K562 (cell line): ENCODE measurements at regions not wholly inside any gene's neighbourhood (a gene's known extent, or its start where the extent isn't known, plus 50 kb on each side); places are given as distances from the start of the nearest gene placed in this dataset.

ENCODE experiments used
- ATAC-seq: fragments of 200-7000 bp; cut with Tn5 transposase; 3 replicates; pipeline ENCODE4 v1.9.1; 2020; ENCODE audit warnings: moderate library complexity
- BruUV-seq: library from RNA; stranded (reverse); fragments of 400-500 nt; replicated peaks from 2 replicates; lab custom pipeline; 2021; lab: Mats Ljungman, UMichigan
- CTCF ChIA-PET: fragments of 300-600 bp; formaldehyde crosslinking; extraction: SDS; loops from one replicate; lab custom pipeline; 2021; ENCODE audit warnings: low intra/inter-chr PET ratio; lab: Yijun Ruan, JAX
- POLR2A ChIA-PET: fragments of 300-600, 350-650 bp; sonication (Branson Sonifier 250); formaldehyde crosslinking; extraction: SDS; loops from one replicate; lab custom pipeline; 2021; ENCODE audit warnings: antibody characterized with exemption, inconsistent platforms; lab: Yijun Ruan, JAX
- DNase-seq, 4 experiments: peaks; one replicate each; pipeline versions ENCODE4 v3.0.0 to v3.0.0-alpha.2; 2011 to 2018; ENCODE audit warnings: low spot score in 3 of 4, mixed read lengths in 3 of 4; ENCODE audit errors: extremely low read depth in 1 of 4
- FAIRE-seq: peaks from 2 replicates; lab custom pipeline; 2011; peaks lifted over from hg19 to GRCh38; lab: Jason Lieb, UNC
- H2AFZ ChIP-seq: 2 replicates; pipeline ENCODE4 v1.6.0; 2011; ENCODE audit warnings: low read depth, low read length, control low read depth, inconsistent platforms
- H3K27ac ChIP-seq: fragments of 200-600 bp; 3 replicates; pipeline ENCODE4 v1.8.0; 2011; ENCODE audit warnings: low read depth, mild to moderate bottlenecking, control low read depth, inconsistent platforms, low read length, moderate library complexity, mixed read lengths; ENCODE audit errors: extremely low read depth
- H3K27me3 ChIP-seq, 2 experiments: fragments of 300-600 bp in 1 of 2; 2 replicates in 1 of 2; 3 replicates in 1 of 2; pipeline versions ENCODE4 v1.6.0 to v1.8.0; 2011; ENCODE audit warnings: inconsistent platforms in 2 of 2, low read length in 2 of 2, mild to moderate bottlenecking in 1 of 2, mixed read lengths in 1 of 2, moderate library complexity in 1 of 2; ENCODE audit not compliant: control insufficient read depth in 2 of 2, insufficient read depth in 2 of 2
- H3K36me3 ChIP-seq: fragments of 300-600 bp; 3 replicates; pipeline ENCODE4 v1.8.0; 2011; ENCODE audit warnings: mild to moderate bottlenecking, low read length, inconsistent platforms; ENCODE audit not compliant: control insufficient read depth, insufficient read depth
- H3K4me1 ChIP-seq, 2 experiments: fragments of 200-600 bp in 1 of 2; replicated peaks in 1 of 2; 2 replicates in 1 of 2; 3 replicates in 1 of 2; pipeline versions ENCODE4 v1.5.1 to v1.8.0; 2011; ENCODE audit warnings: inconsistent platforms in 2 of 2, low read length in 2 of 2, mild to moderate bottlenecking in 1 of 2, mixed read lengths in 1 of 2, moderate library complexity in 1 of 2; ENCODE audit not compliant: control insufficient read depth in 2 of 2, insufficient read depth in 2 of 2
- H3K4me2 ChIP-seq: 2 replicates; pipeline ENCODE4 v1.6.1; 2011; ENCODE audit warnings: low read length, control low read depth, inconsistent platforms, mixed read lengths; ENCODE audit not compliant: insufficient read depth
- H3K4me3 ChIP-seq: fragments of 200-600 bp; sonication (generic), shearing (Covaris generic); 2 replicates; pipeline ENCODE4 v1.5.1; 2016; ENCODE audit warnings: control low read depth, inconsistent platforms
- H3K79me2 ChIP-seq: fragments of 200-600 bp; 3 replicates; pipeline ENCODE4 v1.8.0; 2011; ENCODE audit warnings: low read length, inconsistent platforms; ENCODE audit not compliant: control insufficient read depth, insufficient read depth
- H3K9ac ChIP-seq, 2 experiments: 2 replicates each; pipeline versions ENCODE4 v1.6.0 to v1.6.1; 2011; ENCODE audit warnings: low read depth in 2 of 2, low read length in 2 of 2, control low read depth in 1 of 2, inconsistent platforms in 1 of 2, mild to moderate bottlenecking in 1 of 2, mixed read lengths in 1 of 2; ENCODE audit not compliant: insufficient read depth in 1 of 2
- H3K9me1 ChIP-seq: one replicate; pipeline ENCODE4 v1.6.0; 2011; ENCODE audit warnings: inconsistent platforms, mild to moderate bottlenecking, low read length, moderate library complexity; ENCODE audit not compliant: control insufficient read depth, insufficient read depth
- H3K9me3 ChIP-seq: replicated peaks from 2 replicates; pipeline ENCODE4 v1.5.1; 2011; ENCODE audit warnings: low read depth, low read length, inconsistent platforms; ENCODE audit not compliant: control insufficient read depth, insufficient read depth
- H4K20me1 ChIP-seq: replicated peaks from 2 replicates; pipeline ENCODE4 v1.6.1; 2011; ENCODE audit warnings: low read length, inconsistent platforms, mixed read lengths; ENCODE audit not compliant: control insufficient read depth, insufficient read depth
- ARNT ChIP-seq, 2 experiments: fragments of 450-650 bp; IDR thresholded peaks; 2 replicates each; pipeline ENCODE4 v1.6.1; 2016; ENCODE audit warnings: mild to moderate bottlenecking in 1 of 2
- EGR1 ChIP-seq: fragments of 450-650 bp; conservative IDR thresholded peaks from 2 replicates; pipeline ENCODE4 v1.6.1; 2017; ENCODE audit warnings: mild to moderate bottlenecking
- EP400 ChIP-seq: fragments of 450-650 bp; IDR thresholded peaks from 2 replicates; pipeline ENCODE4 v1.6.1; 2017; ENCODE audit warnings: antibody characterized with exemption, mild to moderate bottlenecking, moderate library complexity
- ERF ChIP-seq: fragments of 450-650 bp; formaldehyde crosslinking; IDR thresholded peaks from 2 replicates; pipeline ENCODE4 v1.4.0; 2020; ENCODE audit warnings: mild to moderate bottlenecking, mixed read lengths
- HCFC1 ChIP-seq: IDR thresholded peaks from 2 replicates; pipeline ENCODE4 v1.6.1; 2012; ENCODE audit warnings: low read depth, low read length, improper control_type of control experiment
- JUN ChIP-seq, 2 experiments: sonication (generic) in 1 of 2; formaldehyde crosslinking in 1 of 2; IDR thresholded peaks; 2 replicates each; pipeline versions ENCODE4 v1.6.1 to v1.8.0; 2012 to 2022; ENCODE audit warnings: borderline replicate concordance in 2 of 2, mild to moderate bottlenecking in 2 of 2, improper control_type of control experiment in 1 of 2, low read depth in 1 of 2, low read length in 1 of 2, missing genetic modification reagents in 1 of 2
- KAT7 ChIP-seq: sonication (generic); formaldehyde crosslinking; IDR thresholded peaks from 2 replicates; pipeline ENCODE4 v1.8.0; 2022; ENCODE audit warnings: missing genetic modification reagents, mild to moderate bottlenecking, borderline replicate concordance
- MTF1 ChIP-seq: fragments of 250-450 bp; sonication (Bioruptor Pico); IDR thresholded peaks from 2 replicates; pipeline ENCODE4 v1.9.0; 2021; ENCODE audit warnings: moderate library complexity, mild to moderate bottlenecking, inconsistent platforms, borderline replicate concordance
- RBM14 ChIP-seq: fragments of 200-400 bp; formaldehyde crosslinking; IDR thresholded peaks from 2 replicates; pipeline ENCODE4 v1.6.1; 2018; ENCODE audit warnings: low read depth, mild to moderate bottlenecking, low read length, moderate library complexity, borderline replicate concordance; ENCODE audit not compliant: insufficient read depth
- SPI1 ChIP-seq: IDR thresholded peaks from 2 replicates; pipeline ENCODE4 v1.6.1; 2011; ENCODE audit warnings: low read depth, low read length, control low read depth, borderline replicate concordance
- TEAD4 ChIP-seq, 2 experiments: sonication (generic) in 1 of 2; formaldehyde crosslinking in 1 of 2; IDR thresholded peaks; 2 replicates each; pipeline versions ENCODE4 v1.6.1 to v1.8.0; 2012 to 2022; ENCODE audit warnings: borderline replicate concordance in 1 of 2, inconsistent platforms in 1 of 2, low read length in 1 of 2, mild to moderate bottlenecking in 1 of 2, missing genetic modification reagents in 1 of 2
- TFAM ChIP-seq: fragments of 250-450 bp; sonication (Bioruptor Pico); conservative IDR thresholded peaks from 2 replicates; pipeline ENCODE4 v1.5.0; 2021; ENCODE audit warnings: mild to moderate bottlenecking, moderate library complexity
- TSC22D4 ChIP-seq: fragments of 450-650 bp; IDR thresholded peaks from 2 replicates; pipeline ENCODE4 v1.6.1; 2016; ENCODE audit warnings: missing genetic modification characterization, missing biosample characterization, control low read depth
- XRCC4 ChIP-seq: IDR thresholded peaks from one replicate; pipeline ENCODE4 v1.6.1; 2011; ENCODE audit not compliant: insufficient read depth, insufficient read length; ENCODE audit errors: extremely low read depth
- YY1 ChIP-seq, 3 experiments: IDR thresholded peaks; 2 replicates each; pipeline ENCODE4 v1.6.1; 2011; ENCODE audit warnings: low read length in 2 of 3, mild to moderate bottlenecking in 2 of 3, moderate library complexity in 2 of 3, borderline replicate concordance in 1 of 3, control low read depth in 1 of 3, low read depth in 1 of 3; ENCODE audit not compliant: insufficient read depth in 3 of 3, insufficient replicate concordance in 2 of 3, control insufficient read depth in 1 of 3, insufficient read length in 1 of 3; ENCODE audit errors: extremely low read depth in 1 of 3
- ZNF143 ChIP-seq: sonication (generic); formaldehyde crosslinking; IDR thresholded peaks from 2 replicates; pipeline ENCODE4 v1.9.0; 2022; ENCODE audit warnings: mild to moderate bottlenecking, missing genetic modification reagents
- ZNF146 ChIP-seq: IDR thresholded peaks from one replicate; pipeline ENCODE4 v1.6.1; 2018; ENCODE audit warnings: missing compliant biosample characterization; ENCODE audit not compliant: unreplicated experiment
- WGBS: fragments of 100-300 bp; shearing (Covaris generic); methylation state at CpG from one replicate; pipeline ENCODE4 v1.1.6; 2016; ENCODE audit warnings: low coverage, mixed read lengths; ENCODE audit not compliant: insufficient coverage; ENCODE audit errors: missing lambda C conversion rate; 5-methylcytosine and 5-hydroxymethylcytosine counted together
- in situ Hi-C: fragments of 300-500 bp; cut with MboI; formaldehyde crosslinking; loops from 4 replicates; pipeline ENCODE4 v1.15.0; 2018; ENCODE audit warnings: inconsistent platforms, mixed read lengths
- intact Hi-C: fragments of 100-400 bp; cut with micrococcal nuclease; formaldehyde crosslinking; loops from 2 replicates; pipeline ENCODE4 v1.14.2; 2022
- TF ChIP-seq, protein P1 (sequence below), 2 experiments: fragments of 200-800 bp in 1 of 2; sonication (Bioruptor generic) in 1 of 2; sonication (generic) in 1 of 2; formaldehyde crosslinking in 1 of 2; IDR thresholded peaks in 1 of 2; conservative IDR thresholded peaks in 1 of 2; 2 replicates each; pipeline versions ENCODE4 v1.5.0 to v1.6.1; 2016 to 2020; ENCODE audit warnings: missing compliant biosample characterization in 1 of 2, missing genetic modification characterization in 1 of 2, missing genetic modification reagents in 1 of 2

DNA sequence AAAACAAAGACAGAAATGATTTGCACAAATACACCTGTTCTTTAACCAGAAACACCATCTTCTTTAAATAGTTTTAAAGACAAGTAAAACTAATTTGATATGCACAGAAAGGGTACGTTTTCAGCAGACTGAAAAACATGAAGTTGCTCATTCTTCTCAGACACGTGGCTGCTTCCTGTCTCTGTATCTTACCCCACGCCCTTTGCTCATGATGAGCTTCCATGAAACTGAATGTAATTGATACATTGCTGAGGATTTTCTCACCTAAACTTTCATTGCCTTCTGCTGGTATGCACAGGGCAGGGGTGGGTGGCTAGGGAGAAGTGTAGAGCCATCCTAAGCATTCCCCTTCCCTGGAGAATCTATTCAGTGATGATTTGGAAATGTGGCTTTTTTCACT lies 644.3 kb downstream of the BCL11A start:
- no TSS peak for BruUV-seq
- no peak overlapping the region for H3K27ac ChIP-seq

DNA sequence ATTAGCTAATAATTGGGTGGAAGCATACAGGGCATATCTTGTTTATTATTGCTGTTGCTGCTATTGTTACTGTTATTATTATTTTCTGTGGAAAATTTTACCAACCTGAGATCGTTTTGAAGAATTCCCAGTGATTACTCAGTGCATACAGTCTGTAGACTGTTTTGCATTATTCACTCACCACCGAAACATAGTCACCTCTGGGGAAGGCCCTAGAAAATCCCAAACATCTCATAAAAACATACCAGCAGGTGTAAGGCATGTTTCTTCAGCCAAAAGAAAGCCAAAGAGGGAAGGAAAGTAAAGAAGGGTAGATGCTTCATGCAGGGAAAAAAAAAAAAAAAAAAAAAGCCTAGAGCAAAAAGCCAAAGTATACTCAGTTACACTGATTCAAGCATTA lies 647.7 kb downstream of the BCL11A start:
- TF ChIP-seq HCFC1, result no peak
- TF ChIP-seq, protein P1, sequence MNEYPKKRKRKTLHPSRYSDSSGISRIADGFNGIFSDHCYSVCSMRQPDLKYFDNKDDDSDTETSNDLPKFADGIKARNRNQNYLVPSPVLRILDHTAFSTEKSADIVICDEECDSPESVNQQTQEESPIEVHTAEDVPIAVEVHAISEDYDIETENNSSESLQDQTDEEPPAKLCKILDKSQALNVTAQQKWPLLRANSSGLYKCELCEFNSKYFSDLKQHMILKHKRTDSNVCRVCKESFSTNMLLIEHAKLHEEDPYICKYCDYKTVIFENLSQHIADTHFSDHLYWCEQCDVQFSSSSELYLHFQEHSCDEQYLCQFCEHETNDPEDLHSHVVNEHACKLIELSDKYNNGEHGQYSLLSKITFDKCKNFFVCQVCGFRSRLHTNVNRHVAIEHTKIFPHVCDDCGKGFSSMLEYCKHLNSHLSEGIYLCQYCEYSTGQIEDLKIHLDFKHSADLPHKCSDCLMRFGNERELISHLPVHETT (CRISPR knock-in tag; conservative IDR thresholded peaks at IDR 0.05 in 1 of 2, IDR thresholded peaks at IDR 0.05 in 1 of 2), result no peak
- no peak for TF ChIP-seq EGR1
- no peak for TF ChIP-seq RBM14
- TF ChIP-seq ZNF146 (CRISPR knock-in tag), result no peak
- TF ChIP-seq EP400, result no peak
- TF ChIP-seq XRCC4, result no peak
- no peaks in the 10 kb centered on the region for H4K20me1 ChIP-seq
- in situ Hi-C loops, result no loop called here
- no peak overlapping the region for H3K9ac ChIP-seq
- no peaks in the 10 kb centered on the region for H3K9me3 ChIP-seq
- H3K4me2 ChIP-seq, result no peak overlapping the region
- ATAC-seq, result no peak
- ChIA-PET POLR2A (no interaction called here), CTCF (no interaction called here)
- no peaks in the 10 kb centered on the region for H3K36me3 ChIP-seq
- WGBS, result 0% methylated on average over 2 of the region's 2 CpGs
- H3K27me3 ChIP-seq, result no peaks in the 10 kb centered on the region
- no peaks in the 10 kb centered on the region for H3K79me2 ChIP-seq
- no peak overlapping the region for H3K27ac ChIP-seq
- no peak overlapping the region for H3K4me3 ChIP-seq
- FAIRE-seq, result no peak
- H3K4me1 ChIP-seq, result no peaks in the 10 kb centered on the region
- no peak overlapping the region for H2AFZ ChIP-seq
- no peak for DNase-seq
- BruUV-seq, result no TSS peak
- intact Hi-C loops, result no loop called here
- H3K9me1 ChIP-seq, result no peaks in the 10 kb centered on the region

More for the DNA sequence above, 644.3 kb downstream of the BCL11A start:
- in situ Hi-C loops, result no loop called here
- Histone ChIP-seq H3K27me3 (no peaks in the 10 kb centered on the region), H3K79me2 (no peaks in the 10 kb centered on the region), H4K20me1 (no peaks in the 10 kb centered on the region), H3K4me3 (no peak overlapping the region), H3K9me1 (no peaks in the 10 kb centered on the region)
- TF ChIP-seq SPI1 (no peak), TEAD4 (IDR thresholded peaks at IDR 0.05; ENCODE audit: low read length) (no peak), TEAD4 (CRISPR knock-in tag; IDR thresholded peaks at IDR 0.05; ENCODE audit: borderline replicate concordance) (no peak), ERF (CRISPR knock-in tag) (no peak), ARNT (IDR thresholded peaks at IDR 0.05) (no peak), TSC22D4 (tag) (no peak), ZNF143 (CRISPR knock-in tag) (no peak), EP400 (no peak), JUN (IDR thresholded peaks at IDR 0.05; ENCODE audit: borderline replicate concordance, low read depth, low read length) (no peak), JUN (CRISPR knock-in tag; IDR thresholded peaks at IDR 0.05; ENCODE audit: borderline replicate concordance) (no peak), MTF1 (no peak), YY1 (IDR thresholded peaks at IDR 0.05; ENCODE audit: borderline replicate concordance in 1 of 3, control insufficient read depth in 1 of 3, extremely low read depth in 1 of 3, insufficient read depth in 3 of 3, insufficient read length in 1 of 3, insufficient replicate concordance in 2 of 3, low read depth in 1 of 3, low read length in 2 of 3) (no peak), TFAM (CRISPR knock-in tag) (no peak), KAT7 (CRISPR knock-in tag) (no peak)
- TF ChIP-seq, all 486 proteins: peak for 0
- ATAC-seq (no peak), DNase-seq (no peak), FAIRE-seq (no peak)
- H3K9ac ChIP-seq, result no peak overlapping the region
- intact Hi-C loops, result no loop called here
- POLR2A ChIA-PET, result no interaction called here
- CTCF ChIA-PET, result no interaction called here
- WGBS, result 0% methylated on average over 3 of the region's 3 CpGs
- H3K9me3 ChIP-seq, result no peaks in the 10 kb centered on the region
- H3K4me1 ChIP-seq, result no peaks in the 10 kb centered on the region
- no peak overlapping the region for H3K4me2 ChIP-seq
- H3K36me3 ChIP-seq, result no peaks in the 10 kb centered on the region
- no peak overlapping the region for H2AFZ ChIP-seq
